CD4-positive, alpha-beta T cell (primary cell): ENCODE measurements at regions not wholly inside any gene's neighbourhood (a gene's known extent, or its start where the extent isn't known, plus 50 kb on each side); places are given as distances from the start of the nearest gene placed in this dataset.
"Not testable (repeated sequence)": the region's sequence is repeated elsewhere in the genome, so short reads cannot be mapped to it uniquely, and the experiment has no call there.

ENCODE experiments used
- ATAC-seq: fragments of 200-7000 bp; cut with Tn5 transposase; one replicate; pipeline ENCODE4 v1.10.0; 2022; ENCODE audit warnings: mild to moderate bottlenecking; ENCODE audit not compliant: poor library complexity
- CTCF ChIA-PET: fragments of 350-600 bp; sonication (Branson Sonifier 250); formaldehyde crosslinking; loops from one replicate; lab custom pipeline; 2021; ENCODE audit warnings: antibody characterized with exemption, inconsistent platforms; lab: Charles Lee
- POLR2A ChIA-PET: fragments of 350-600 bp; sonication (Branson Sonifier 250); formaldehyde crosslinking; loops from one replicate; lab custom pipeline; 2021; ENCODE audit warnings: antibody characterized with exemption, inconsistent platforms; lab: Charles Lee
- DNase-seq, 14 experiments: peaks; one replicate each; pipeline ENCODE4 v3.0.0-alpha.2; 2013 to 2020; ENCODE audit warnings: mixed read lengths in 2 of 14
- H3K27ac ChIP-seq, 2 donors: one replicate each; pipeline versions ENCODE4 v1.5.1 to v1.7.0; 2013; ENCODE audit warnings: low read length in 2 of 2, low read depth in 1 of 2, mild to moderate bottlenecking in 1 of 2
- H3K27me3 ChIP-seq, 2 experiments: 1 replicate in 1 of 2; 2 replicates in 1 of 2; pipeline versions ENCODE4 v1.6.1 to v1.7.0; 2013; ENCODE audit warnings: low read length in 2 of 2, control low read depth in 1 of 2, mild to moderate bottlenecking in 1 of 2, moderate library complexity in 1 of 2; ENCODE audit not compliant: insufficient read depth in 2 of 2, control insufficient read depth in 1 of 2
- H3K36me3 ChIP-seq: one replicate; pipeline ENCODE4 v1.6.1; 2013; ENCODE audit warnings: low read length, control low read depth; ENCODE audit not compliant: insufficient read depth
- H3K4me1 ChIP-seq: one replicate; pipeline ENCODE4 v1.6.1; 2013; ENCODE audit warnings: low read length, control low read depth; ENCODE audit not compliant: insufficient read depth
- H3K4me3 ChIP-seq: one replicate; pipeline ENCODE4 v1.5.1; 2013; ENCODE audit warnings: mild to moderate bottlenecking, low read length, moderate library complexity
- H3K9me3 ChIP-seq, 2 experiments: 1 replicate in 1 of 2; 2 replicates in 1 of 2; pipeline versions ENCODE4 v1.6.1 to v1.7.0; 2013; ENCODE audit warnings: low read length in 2 of 2, mild to moderate bottlenecking in 2 of 2, control low read depth in 1 of 2, moderate library complexity in 1 of 2; ENCODE audit not compliant: control insufficient read depth in 1 of 2, insufficient read depth in 1 of 2
- H3K27ac Mint-ChIP-seq: one replicate; pipeline ENCODE4 v1.8.0; 2020; ENCODE audit warnings: mixed read lengths
- H3K27me3 Mint-ChIP-seq: one replicate; pipeline ENCODE4 v1.8.0; 2021; ENCODE audit warnings: mixed read lengths
- H3K36me3 Mint-ChIP-seq: one replicate; pipeline ENCODE4 v1.8.0; 2021; ENCODE audit warnings: low read depth, mixed read lengths
- H3K4me1 Mint-ChIP-seq: one replicate; pipeline ENCODE4 v1.8.0; 2021; ENCODE audit warnings: low read depth, mixed read lengths
- H3K4me3 Mint-ChIP-seq: one replicate; pipeline ENCODE4 v1.8.0; 2020; ENCODE audit warnings: mild to moderate bottlenecking, mixed read lengths
- H3K9me3 Mint-ChIP-seq: one replicate; pipeline ENCODE4 v1.8.0; 2020; ENCODE audit warnings: mixed read lengths
- CTCF ChIP-seq: fragments of 200-600 bp; IDR thresholded peaks from one replicate; pipeline ENCODE4 v1.8.0; 2022; ENCODE audit warnings: antibody characterized with exemption, mild to moderate bottlenecking
- intact Hi-C, 2 experiments: fragments of 100-400 bp; cut with DNase I in 1 of 2; cut with micrococcal nuclease in 1 of 2; formaldehyde crosslinking; loops; one replicate each; pipeline versions ENCODE4 v1.15.1 to v1.9.0; 2023 to 2025; cut with DNase I, micrococcal nuclease

- CTCF ChIA-PET, result no interaction called here
- no peak for TF ChIP-seq CTCF
- H3K4me3 ChIP-seq, result no peak overlapping the region
- intact Hi-C loops, result no loop called here
- Mint-ChIP-seq H3K4me3 (no peak overlapping the region), H3K4me1 (no peaks in the 10 kb centered on the region), H3K36me3 (no peaks in the 10 kb centered on the region), H3K27ac (no peak overlapping the region), H3K27me3 (no peaks in the 10 kb centered on the region), H3K9me3 (peaks cover 11% of the 10 kb centered on the region)
- no peaks in the 10 kb centered on the region for H3K4me1 ChIP-seq
- H3K36me3 ChIP-seq, result no peaks in the 10 kb centered on the region
- no peaks in the 10 kb centered on the region for H3K9me3 ChIP-seq
- no peak for DNase-seq
- POLR2A ChIA-PET, result no interaction called here
- no peak for ATAC-seq
- H3K27ac ChIP-seq, result no peak overlapping the region
- H3K27me3 ChIP-seq, result no peaks in the 10 kb centered on the region
These were observed 589.7 kb downstream of the CBLN4 start for GRCh38 chr20:55415567-55416142.

GRCh38 chr20:55412508-55412907, 592.8 kb downstream of the CBLN4 start:
- H3K36me3 ChIP-seq, intact Hi-C loops, H3K27ac ChIP-seq, H3K9me3 ChIP-seq, POLR2A ChIA-PET, H3K9me3 Mint-ChIP-seq, H3K27me3 Mint-ChIP-seq, H3K4me3 Mint-ChIP-seq, CTCF ChIA-PET, H3K36me3 Mint-ChIP-seq, DNase-seq, H3K27ac Mint-ChIP-seq, ATAC-seq, H3K27me3 ChIP-seq, H3K4me1 Mint-ChIP-seq, H3K4me1 ChIP-seq, H3K4me3 ChIP-seq: not testable (repeated sequence)

GRCh38 chr20:55406891-55407290, 598.4 kb downstream of the CBLN4 start:
- TF ChIP-seq CTCF, result no peak

GRCh38 chr20:55394592-55394991, 610.7 kb downstream of the CBLN4 start:
- CTCF ChIA-PET, result no interaction called here
- ATAC-seq, result no peak
- Mint-ChIP-seq H3K4me3 (no peak overlapping the region), H3K36me3 (no peaks in the 10 kb centered on the region), H3K9me3 (peaks cover 10% of the 10 kb centered on the region), H3K27ac (no peak overlapping the region), H3K4me1 (no peaks in the 10 kb centered on the region), H3K27me3 (no peaks in the 10 kb centered on the region)
- no peaks in the 10 kb centered on the region for H3K36me3 ChIP-seq
- TF ChIP-seq CTCF, result no peak
- H3K27ac ChIP-seq, result no peak overlapping the region
- no peak overlapping the region for H3K4me3 ChIP-seq
- peaks cover 0 to 7% of the 10 kb centered on the region in 2 experiments for H3K9me3 ChIP-seq
- intact Hi-C loops, result no loop called here
- DNase-seq, result no peak
- H3K4me1 ChIP-seq, result no peaks in the 10 kb centered on the region
- H3K27me3 ChIP-seq, result no peaks in the 10 kb centered on the region
- POLR2A ChIA-PET, result no interaction called here

More at GRCh38 chr20:55406891-55407290, 598.4 kb downstream of the CBLN4 start:
- Histone ChIP-seq H3K4me1 (no peaks in the 10 kb centered on the region), H3K27me3 (no peaks in the 10 kb centered on the region), H3K27ac (no peak overlapping the region), H3K36me3 (no peaks in the 10 kb centered on the region), H3K9me3 (peaks cover 0 to 11% of the 10 kb centered on the region in 2 experiments), H3K4me3 (no peak overlapping the region)
- H3K27ac Mint-ChIP-seq, result no peak overlapping the region
- intact Hi-C loops, result no loop called here
- no peaks in the 10 kb centered on the region for H3K27me3 Mint-ChIP-seq
- DNase-seq, result no peak
- POLR2A ChIA-PET, result no interaction called here
- H3K36me3 Mint-ChIP-seq, result no peaks in the 10 kb centered on the region
- H3K4me1 Mint-ChIP-seq, result no peaks in the 10 kb centered on the region
- CTCF ChIA-PET, result interaction anchor here (0.5 kb wide), 1 partner anchor 762 kb away, joined by 3 read pairs; no protein-coding TSS in a partner anchor
- ATAC-seq, result no peak
- H3K9me3 Mint-ChIP-seq, result peaks cover 21% of the 10 kb centered on the region
- H3K4me3 Mint-ChIP-seq, result no peak overlapping the region
